GM23248 (cell line): ENCODE measurements at regions not wholly inside any gene's neighbourhood (a gene's known extent, or its start where the extent isn't known, plus 50 kb on each side); places are given as distances from the start of the nearest gene placed in this dataset.

Experiments used
- DNase-seq: peaks from one replicate; pipeline ENCODE4 v3.0.0-alpha.2; 2015
- H2AFZ ChIP-seq: fragments of 200-600 bp; sonication (generic); 2 replicates; pipeline ENCODE4 v1.6.1; 2016; ENCODE audit warnings: antibody characterized with exemption
- H3F3A ChIP-seq: fragments of 200-600 bp; sonication (generic); 2 replicates; pipeline ENCODE4 v1.6.1; 2016; ENCODE audit warnings: mild to moderate bottlenecking, antibody characterized with exemption, mixed run types; ENCODE audit not compliant: insufficient read depth
- H3K27ac ChIP-seq: fragments of 200-600 bp; sonication (generic); 2 replicates; pipeline ENCODE4 v1.5.1; 2016; ENCODE audit warnings: mild to moderate bottlenecking
- H3K27me3 ChIP-seq: fragments of 200-600 bp; sonication (generic); replicated peaks from 2 replicates; pipeline ENCODE4 v1.6.1; 2016; ENCODE audit warnings: mild to moderate bottlenecking; ENCODE audit not compliant: insufficient read depth
- H3K36me3 ChIP-seq: fragments of 200-600 bp; sonication (generic); 2 replicates; pipeline ENCODE4 v1.6.1; 2016; ENCODE audit warnings: low read depth, mild to moderate bottlenecking
- H3K4me1 ChIP-seq: fragments of 200-600 bp; sonication (generic); 2 replicates; pipeline ENCODE4 v1.6.1; 2016; ENCODE audit warnings: mild to moderate bottlenecking; ENCODE audit not compliant: insufficient read depth
- H3K4me2 ChIP-seq: fragments of 200-600 bp; sonication (generic); one replicate; pipeline ENCODE4 v1.6.1; 2016; ENCODE audit warnings: mild to moderate bottlenecking; ENCODE audit not compliant: unreplicated experiment
- H3K4me3 ChIP-seq: fragments of 200-600 bp; sonication (generic); 2 replicates; pipeline ENCODE4 v1.5.1; 2016; ENCODE audit warnings: mild to moderate bottlenecking
- H3K79me2 ChIP-seq: fragments of 200-600 bp; sonication (generic); 2 replicates; pipeline ENCODE4 v1.6.1; 2016; ENCODE audit warnings: mild to moderate bottlenecking; ENCODE audit not compliant: insufficient read depth
- H3K9ac ChIP-seq: fragments of 200-600 bp; sonication (generic); 2 replicates; pipeline ENCODE4 v1.6.1; 2016; ENCODE audit warnings: mild to moderate bottlenecking
- H3K9me2 ChIP-seq: fragments of 200-600 bp; sonication (generic); 2 replicates; pipeline ENCODE4 v1.6.1; 2016; ENCODE audit warnings: mixed run types, mild to moderate bottlenecking, moderate library complexity; ENCODE audit not compliant: insufficient read depth
- H3K9me3 ChIP-seq: fragments of 200-600 bp; sonication (generic); one replicate; pipeline ENCODE4 v1.6.1; 2017; ENCODE audit warnings: low read depth
- H4K20me1 ChIP-seq: fragments of 200-600 bp; sonication (generic); 2 replicates; pipeline ENCODE4 v1.6.0; 2016; ENCODE audit not compliant: insufficient read depth
- EZH2 ChIP-seq: fragments of 200-600 bp; sonication (generic); IDR thresholded peaks from 2 replicates; pipeline ENCODE4 v1.6.1; 2018; ENCODE audit warnings: antibody characterized with exemption, mild to moderate bottlenecking; ENCODE audit not compliant: insufficient read depth, poor library complexity, severe bottlenecking
- EZH2phosphoT487 ChIP-seq: fragments of 200-600 bp; sonication (generic); IDR thresholded peaks from 2 replicates; pipeline ENCODE4 v1.6.1; 2018; ENCODE audit warnings: antibody characterized with exemption, moderate library complexity, mild to moderate bottlenecking, low read depth; ENCODE audit not compliant: insufficient read depth
- WGBS, 2 experiments: methylation state at CpG; one replicate each; pipeline ENCODE4 v1.1.6; 2015 to 2017; ENCODE audit warnings: low lambda C conversion rate in 2 of 2, low coverage in 1 of 2; ENCODE audit errors: missing lambda C conversion rate in 2 of 2; 5-methylcytosine and 5-hydroxymethylcytosine counted together
- in situ Hi-C: fragments of 300-500 bp; cut with MboI; formaldehyde crosslinking; loops from 2 replicates; pipeline ENCODE4 v1.15.0; 2020

DNA sequence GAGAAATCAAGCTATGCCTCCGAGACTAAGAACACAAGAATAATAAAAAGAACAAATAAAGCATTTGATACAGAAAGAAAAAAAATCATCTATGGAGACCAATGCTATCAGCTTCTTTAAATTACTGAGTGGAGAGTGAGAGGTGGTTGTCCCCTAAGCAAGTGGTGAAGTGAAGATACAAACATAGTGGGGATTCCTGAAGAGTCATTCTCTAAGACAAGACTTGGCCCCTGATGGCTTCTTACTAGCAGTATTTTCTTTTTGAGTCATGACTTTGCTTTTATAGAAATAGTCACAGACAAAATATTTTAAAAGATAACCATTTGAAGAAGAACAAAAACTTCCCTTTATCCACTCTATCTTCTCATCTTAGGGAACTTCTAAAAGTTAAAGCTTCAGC is 261.4 kb upstream of the PRDM1 start:
- H3K9me2 ChIP-seq, result no peaks in the 10 kb centered on the region
- in situ Hi-C loops, result no loop called here
- H3K36me3 ChIP-seq, result no peaks in the 10 kb centered on the region

DNA sequence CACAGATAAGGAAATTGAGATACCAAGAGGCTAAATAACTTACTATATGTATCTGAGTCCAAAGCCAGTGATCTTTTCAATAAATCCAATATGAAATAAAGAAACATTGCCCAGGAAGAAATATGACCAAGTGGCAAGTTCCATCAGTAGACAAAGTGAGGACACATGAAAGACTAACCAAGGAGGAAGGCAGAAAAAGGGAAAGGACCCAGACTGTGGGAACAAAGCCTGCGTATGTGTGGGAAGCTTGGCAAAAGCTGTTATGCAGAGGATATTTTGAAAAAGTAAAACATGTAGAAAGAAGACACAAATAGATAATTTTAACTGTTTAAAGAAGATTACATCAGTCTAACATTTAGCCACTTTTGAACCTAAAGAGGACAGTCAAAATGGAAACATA is 264.4 kb upstream of the PRDM1 start:
- no peak for DNase-seq
- H3K79me2 ChIP-seq, result no peaks in the 10 kb centered on the region
- TF ChIP-seq EZH2phosphoT487 (no peak), EZH2 (no peak)
- WGBS, 2 experiments, result 98 to 100% methylated on average over 1 of the region's 1 CpG
- H3K4me2 ChIP-seq, result no peak overlapping the region
- H3K9me3 ChIP-seq, result no peaks in the 10 kb centered on the region
- no peaks in the 10 kb centered on the region for H3K36me3 ChIP-seq
- H3K4me3 ChIP-seq, result no peak overlapping the region
- no peaks in the 10 kb centered on the region for H3K27me3 ChIP-seq
- no peaks in the 10 kb centered on the region for H3K9me2 ChIP-seq
- no peak overlapping the region for H2AFZ ChIP-seq
- peaks cover 13% of the 10 kb centered on the region for H3K4me1 ChIP-seq
- H3F3A ChIP-seq, result peaks cover 13% of the 10 kb centered on the region; the same call in 1 of the 2 replicates
- H4K20me1 ChIP-seq, result no peaks in the 10 kb centered on the region
- in situ Hi-C loops, result no loop called here
- no peak overlapping the region for H3K27ac ChIP-seq
- no peak overlapping the region for H3K9ac ChIP-seq

More for the DNA sequence above, 261.4 kb upstream of the PRDM1 start:
- peak overlapping the region; percentile 11; the same call in 1 of the 2 replicates for H3K27ac ChIP-seq
- no peak overlapping the region for H2AFZ ChIP-seq
- no peak overlapping the region for H3K9ac ChIP-seq
- H4K20me1 ChIP-seq, result no peaks in the 10 kb centered on the region
- H3K9me3 ChIP-seq, result no peaks in the 10 kb centered on the region
- peaks cover 13% of the 10 kb centered on the region; the same call in 1 of the 2 replicates for H3F3A ChIP-seq
- DNase-seq, result peak; percentile 81
- no peak for TF ChIP-seq EZH2
- no peaks in the 10 kb centered on the region for H3K79me2 ChIP-seq
- peaks cover 13% of the 10 kb centered on the region for H3K4me1 ChIP-seq
- H3K4me2 ChIP-seq, result no peak overlapping the region
- WGBS, 2 experiments, result 94 to 95% methylated on average over 1 of the region's 1 CpG
- no peaks in the 10 kb centered on the region for H3K27me3 ChIP-seq
- no peak overlapping the region for H3K4me3 ChIP-seq

DNA sequence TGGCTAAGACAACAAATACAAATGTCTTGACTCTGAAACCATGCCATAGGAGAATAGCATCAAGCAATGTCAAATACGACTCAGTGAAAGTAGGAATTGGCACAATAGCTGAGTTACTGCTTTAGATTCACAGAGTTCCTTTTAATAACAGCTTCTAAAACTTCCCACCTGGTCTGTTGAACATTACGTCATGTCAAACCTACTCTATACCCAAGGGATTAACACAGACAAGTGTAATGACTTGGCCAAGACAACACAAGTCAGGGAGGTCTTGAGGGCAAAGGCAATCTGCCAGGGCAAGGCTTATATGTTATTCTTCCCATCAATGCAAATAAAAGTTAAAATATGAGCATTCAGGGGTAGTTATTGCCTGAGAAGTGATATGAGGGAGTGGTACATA is 265.1 kb upstream of the PRDM1 start:
- Histone ChIP-seq H3F3A (peaks cover 13% of the 10 kb centered on the region; the same call in 1 of the 2 replicates), H3K27me3 (no peaks in the 10 kb centered on the region), H3K79me2 (no peaks in the 10 kb centered on the region), H3K4me1 (peaks cover 13% of the 10 kb centered on the region), H2AFZ (no peak overlapping the region), H3K9ac (no peak overlapping the region), H3K9me2 (no peaks in the 10 kb centered on the region), H3K4me3 (no peak overlapping the region), H3K27ac (no peak overlapping the region), H3K4me2 (no peak overlapping the region), H3K9me3 (no peaks in the 10 kb centered on the region), H3K36me3 (no peaks in the 10 kb centered on the region), H4K20me1 (no peaks in the 10 kb centered on the region)
- in situ Hi-C loops, result no loop called here
- no peak for DNase-seq
- no peak for TF ChIP-seq EZH2phosphoT487
- TF ChIP-seq EZH2, result no peak
- 54 to 63% methylated on average over 2 of the region's 2 CpGs for WGBS, 2 experiments

DNA sequence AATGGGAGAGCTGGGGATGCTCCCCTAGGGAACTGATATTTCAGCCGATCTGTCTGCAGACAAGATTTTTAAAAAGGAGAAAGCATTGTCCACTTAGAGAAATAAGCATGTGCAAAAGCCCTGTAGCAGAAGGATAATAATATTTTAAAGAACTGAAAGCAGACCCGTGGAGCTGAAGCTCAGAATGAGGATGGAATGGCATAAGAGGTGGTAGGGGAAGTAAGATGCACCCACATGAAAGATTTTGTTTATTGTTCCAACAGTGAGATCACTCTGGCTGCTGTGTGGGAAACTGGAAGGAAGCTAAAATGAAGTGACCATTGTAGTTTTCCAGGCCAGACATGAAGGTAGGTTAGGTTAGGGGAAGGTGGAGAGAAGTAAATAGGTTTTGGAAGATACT is 266.4 kb upstream of the PRDM1 start:
- H3K27ac ChIP-seq, result no peak overlapping the region
- no peaks in the 10 kb centered on the region for H3K36me3 ChIP-seq
- WGBS, 2 experiments, result 66 to 75% methylated on average over 2 of the region's 2 CpGs
- H3K4me2 ChIP-seq, result no peak overlapping the region
- H4K20me1 ChIP-seq, result no peaks in the 10 kb centered on the region
- in situ Hi-C loops, result no loop called here
- H3K9me2 ChIP-seq, result no peaks in the 10 kb centered on the region
- no peak for DNase-seq
- no peak overlapping the region for H2AFZ ChIP-seq
- no peaks in the 10 kb centered on the region for H3K9me3 ChIP-seq
- peaks cover 5% of the 10 kb centered on the region for H3K4me1 ChIP-seq
- H3K79me2 ChIP-seq, result no peaks in the 10 kb centered on the region
- H3K27me3 ChIP-seq, result no peaks in the 10 kb centered on the region
- H3F3A ChIP-seq, result peaks cover 5% of the 10 kb centered on the region; the same call in 1 of the 2 replicates
- H3K4me3 ChIP-seq, result no peak overlapping the region
- TF ChIP-seq EZH2phosphoT487, result no peak
- no peak for TF ChIP-seq EZH2
- no peak overlapping the region for H3K9ac ChIP-seq

DNA sequence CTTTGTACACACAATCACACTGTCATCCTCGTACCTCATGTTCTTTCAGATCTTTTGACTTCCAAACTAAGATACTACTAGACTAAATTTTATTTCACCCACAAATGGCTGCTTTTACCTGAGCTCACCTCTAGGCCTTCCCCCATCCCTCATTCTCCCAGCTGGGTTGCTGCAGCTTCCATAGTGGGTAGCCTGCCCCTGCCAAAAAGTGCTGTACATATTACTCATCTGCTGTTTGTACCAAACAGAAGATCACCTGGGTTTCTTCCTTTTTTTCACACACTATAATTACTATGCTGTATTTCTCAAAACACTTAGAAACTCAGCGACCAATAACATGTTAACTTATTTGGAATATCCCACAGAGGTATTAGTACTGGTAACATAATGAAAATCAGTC is 267.6 kb upstream of the PRDM1 start:
- Histone ChIP-seq H3K4me3 (no peak overlapping the region), H4K20me1 (no peaks in the 10 kb centered on the region), H3K4me1 (no peaks in the 10 kb centered on the region), H3F3A (no peaks in the 10 kb centered on the region), H3K9ac (no peak overlapping the region), H3K79me2 (no peaks in the 10 kb centered on the region), H3K9me2 (no peaks in the 10 kb centered on the region), H3K27me3 (no peaks in the 10 kb centered on the region), H3K9me3 (no peaks in the 10 kb centered on the region), H3K27ac (no peak overlapping the region), H3K36me3 (no peaks in the 10 kb centered on the region), H2AFZ (no peak overlapping the region), H3K4me2 (no peak overlapping the region)
- in situ Hi-C loops, result no loop called here
- DNase-seq, result no peak
- WGBS, 2 experiments, result 59 to 67% methylated on average over 2 of the region's 2 CpGs
- TF ChIP-seq EZH2 (no peak), EZH2phosphoT487 (no peak)
